H1 (cell line): ENCODE measurements at regions not wholly inside any gene's neighbourhood (a gene's known extent, or its start where the extent isn't known, plus 50 kb on each side); places are given as distances from the start of the nearest gene placed in this dataset.

Experiments
- CTCF ChIA-PET: fragments of 300-600 bp; sonication (Branson Sonifier 250); formaldehyde crosslinking; loops from one replicate; lab custom pipeline; 2021; ENCODE audit not compliant: partially characterized antibody; lab: Charles Lee
- POLR2A ChIA-PET: fragments of 300-600 bp; sonication (Branson Sonifier 250); formaldehyde crosslinking; loops from one replicate; lab custom pipeline; 2021; ENCODE audit warnings: inconsistent platforms; ENCODE audit not compliant: partially characterized antibody; lab: Charles Lee
- DNase-seq, 2 experiments: peaks; one replicate each; pipeline versions ENCODE4 v3.0.0 to v3.0.0-alpha.2; 2010 to 2022; ENCODE audit warnings: low spot score in 2 of 2, low read depth in 1 of 2, mixed read lengths in 1 of 2
- FAIRE-seq: peaks from 2 replicates; lab custom pipeline; 2011; peaks lifted over from hg19 to GRCh38; lab: Jason Lieb, UNC
- H2AFZ ChIP-seq: 2 replicates; pipeline ENCODE4 v1.8.1; 2012; ENCODE audit warnings: low read length, inconsistent platforms
- H2AK5ac ChIP-seq: 2 replicates; pipeline ENCODE4 v1.6.1; 2013; ENCODE audit warnings: low read depth, low read length
- H2BK120ac ChIP-seq: replicated peaks from 2 replicates; pipeline ENCODE3; 2013; ENCODE audit warnings: low read depth, low read length, inconsistent platforms
- H2BK12ac ChIP-seq: 2 replicates; pipeline ENCODE4 v1.6.1; 2013; ENCODE audit warnings: low read depth, low read length
- H2BK15ac ChIP-seq: 2 replicates; pipeline ENCODE4 v1.6.1; 2013; ENCODE audit warnings: low read length
- H2BK20ac ChIP-seq: 2 replicates; pipeline ENCODE4 v1.6.1; 2013; ENCODE audit warnings: low read length
- H2BK5ac ChIP-seq: 2 replicates; pipeline ENCODE4 v1.6.1; 2013; ENCODE audit warnings: low read depth, low read length
- H3K14ac ChIP-seq: 2 replicates; pipeline ENCODE4 v1.6.1; 2013; ENCODE audit warnings: inconsistent platforms; ENCODE audit not compliant: insufficient read length
- H3K18ac ChIP-seq: 2 replicates; pipeline ENCODE4 v1.6.1; 2013; ENCODE audit warnings: low read length; ENCODE audit errors: extremely low read depth
- H3K23ac ChIP-seq: 2 replicates; pipeline ENCODE4 v1.6.1; 2013; ENCODE audit warnings: inconsistent platforms; ENCODE audit not compliant: insufficient read length
- H3K23me2 ChIP-seq: 2 replicates; pipeline ENCODE4 v1.6.1; 2013; ENCODE audit warnings: low read depth, low read length
- H3K27ac ChIP-seq: 2 replicates; pipeline ENCODE4 v1.6.1; 2011; ENCODE audit warnings: low read depth, low read length, inconsistent platforms
- H3K27me3 ChIP-seq, 4 experiments: replicated peaks in 1 of 4; 1 replicate in 1 of 4; 2 replicates in 3 of 4; pipeline versions ENCODE4 v1.6.1 to v1.8.1; 2011 to 2013; ENCODE audit warnings: low read length in 3 of 4, mild to moderate bottlenecking in 3 of 4, inconsistent platforms in 2 of 4, mixed read lengths in 2 of 4, moderate library complexity in 1 of 4; ENCODE audit not compliant: control insufficient read depth in 3 of 4, insufficient read depth in 3 of 4; ENCODE audit errors: extremely low read depth in 1 of 4
- H3K36me3 ChIP-seq, 4 experiments: 2 replicates each; pipeline versions ENCODE4 v1.6.1 to v1.8.1; 2011 to 2013; ENCODE audit warnings: mild to moderate bottlenecking in 4 of 4, low read length in 3 of 4, moderate library complexity in 2 of 4, control low read depth in 1 of 4, inconsistent platforms in 1 of 4; ENCODE audit not compliant: insufficient read depth in 4 of 4, control insufficient read depth in 2 of 4
- H3K4ac ChIP-seq: replicated peaks from 2 replicates; pipeline ENCODE3; 2013; ENCODE audit warnings: low read length, low read depth, mixed read lengths, inconsistent platforms; ENCODE audit not compliant: insufficient read length
- H3K4me1 ChIP-seq, 4 experiments: replicated peaks in 1 of 4; 1 replicate in 1 of 4; 2 replicates in 3 of 4; pipeline versions ENCODE4 v1.6.1 to v1.8.1; 2011 to 2013; ENCODE audit warnings: low read length in 3 of 4, inconsistent platforms in 2 of 4, mixed read lengths in 1 of 4; ENCODE audit not compliant: insufficient read depth in 4 of 4, control insufficient read depth in 3 of 4
- H3K4me2 ChIP-seq, 2 experiments: 2 replicates each; pipeline versions ENCODE4 v1.6.1 to v1.8.1; 2011 to 2013; ENCODE audit warnings: low read depth in 2 of 2, low read length in 2 of 2, control low read depth in 1 of 2, inconsistent platforms in 1 of 2, mild to moderate bottlenecking in 1 of 2; ENCODE audit not compliant: insufficient read depth in 1 of 2
- H3K4me3 ChIP-seq, 4 experiments: fragments of 200-600, 300-600 bp in 1 of 4; sonication (generic), shearing (Covaris generic), sonication (Bioruptor Twin) in 1 of 4; 2 replicates each; pipeline versions ENCODE4 v1.5.1 to v1.8.1; 2011 to 2016; ENCODE audit warnings: low read length in 4 of 4, low read depth in 3 of 4, control low read depth in 2 of 4, inconsistent platforms in 2 of 4, mild to moderate bottlenecking in 2 of 4, mixed read lengths in 1 of 4, moderate library complexity in 1 of 4; ENCODE audit not compliant: insufficient read depth in 2 of 4; ENCODE audit errors: extremely low read depth in 1 of 4
- H3K56ac ChIP-seq: replicated peaks from 2 replicates; pipeline ENCODE3; 2013; ENCODE audit warnings: low read depth, mild to moderate bottlenecking, mixed read lengths, low read length, inconsistent platforms; ENCODE audit not compliant: insufficient read length
- H3K79me1 ChIP-seq: 2 replicates; pipeline ENCODE4 v1.6.1; 2013; ENCODE audit warnings: low read depth, low read length, control low read depth
- H3K79me2 ChIP-seq, 2 experiments: 2 replicates each; pipeline versions ENCODE4 v1.6.1 to v1.8.1; 2012 to 2013; ENCODE audit warnings: low read length in 2 of 2, mild to moderate bottlenecking in 2 of 2, inconsistent platforms in 1 of 2; ENCODE audit not compliant: insufficient read depth in 2 of 2, control insufficient read depth in 1 of 2
- H3K9ac ChIP-seq, 4 experiments: replicated peaks in 1 of 4; 1 replicate in 1 of 4; 2 replicates in 3 of 4; pipeline versions ENCODE4 v1.6.1 to v1.8.1; 2011 to 2013; ENCODE audit warnings: low read depth in 3 of 4, low read length in 3 of 4, control low read depth in 2 of 4, mild to moderate bottlenecking in 2 of 4, moderate library complexity in 2 of 4, inconsistent platforms in 1 of 4; ENCODE audit errors: extremely low read depth in 1 of 4
- H3K9me3 ChIP-seq, 2 experiments: 2 replicates each; pipeline versions ENCODE4 v1.6.1 to v1.8.1; 2012 to 2013; ENCODE audit warnings: mild to moderate bottlenecking in 2 of 2, moderate library complexity in 2 of 2, control low read depth in 1 of 2, inconsistent platforms in 1 of 2, low read depth in 1 of 2, low read length in 1 of 2, mixed read lengths in 1 of 2; ENCODE audit not compliant: insufficient read depth in 2 of 2
- H4K20me1 ChIP-seq, 2 experiments: replicated peaks in 1 of 2; 2 replicates each; pipeline versions ENCODE3 to v1.8.1; 2011 to 2013; ENCODE audit warnings: inconsistent platforms in 2 of 2, low read length in 2 of 2, mild to moderate bottlenecking in 1 of 2; ENCODE audit not compliant: insufficient read depth in 2 of 2, control insufficient read depth in 1 of 2
- H4K5ac ChIP-seq: 2 replicates; pipeline ENCODE4 v1.6.1; 2013; ENCODE audit warnings: low read length, low read depth, mixed read lengths, inconsistent platforms; ENCODE audit not compliant: insufficient read length
- H4K8ac ChIP-seq: 2 replicates; pipeline ENCODE4 v1.8.0; 2013; ENCODE audit warnings: mild to moderate bottlenecking, moderate library complexity, low read length, inconsistent platforms; ENCODE audit not compliant: insufficient read depth; ENCODE audit errors: extremely low read depth
- H4K91ac ChIP-seq: replicated peaks from 2 replicates; pipeline ENCODE3; 2013; ENCODE audit warnings: low read length, mixed read lengths, inconsistent platforms; ENCODE audit not compliant: insufficient read length
- ASH2L ChIP-seq: fragments of 200-600, 300-600 bp; sonication (generic); IDR thresholded peaks from one replicate; pipeline ENCODE4 v1.7.1; 2017; ENCODE audit warnings: low read length
- BRCA1 ChIP-seq: IDR thresholded peaks from 2 replicates; pipeline ENCODE4 v1.6.1; 2012; ENCODE audit warnings: low read depth, low read length, improper control_type of control experiment
- CHD1 ChIP-seq: IDR thresholded peaks from 2 replicates; pipeline ENCODE4 v1.6.1; 2012; ENCODE audit warnings: low read depth, low read length, improper control_type of control experiment
- E2F6 ChIP-seq: IDR thresholded peaks from 2 replicates; pipeline ENCODE4 v1.6.1; 2012; ENCODE audit warnings: inconsistent platforms
- HDAC2 ChIP-seq, 2 experiments: fragments of 300-600 bp in 1 of 2; sonication (generic) in 1 of 2; IDR thresholded peaks; 2 replicates each; pipeline ENCODE4 v1.6.1; 2011 to 2012; ENCODE audit warnings: low read depth in 2 of 2, low read length in 2 of 2, mild to moderate bottlenecking in 2 of 2, moderate library complexity in 2 of 2, borderline replicate concordance in 1 of 2, inconsistent platforms in 1 of 2
- HDAC6 ChIP-seq: IDR thresholded peaks from one replicate; pipeline ENCODE4 v1.7.1; 2012; ENCODE audit warnings: low read depth, mild to moderate bottlenecking, inconsistent platforms, low read length, moderate library complexity
- KDM5A ChIP-seq: fragments of 200-600 bp; IDR thresholded peaks from 2 replicates; pipeline ENCODE4 v1.7.1; 2012; ENCODE audit warnings: mild to moderate bottlenecking, low read length, inconsistent platforms, mixed read lengths
- MAX ChIP-seq: IDR thresholded peaks from 2 replicates; pipeline ENCODE4 v1.6.1; 2012; ENCODE audit warnings: inconsistent platforms
- NRF1 ChIP-seq: IDR thresholded peaks from 2 replicates; pipeline ENCODE4 v1.6.1; 2011; ENCODE audit warnings: mild to moderate bottlenecking, low read depth, low read length, improper control_type of control experiment
- PHF8 ChIP-seq: fragments of 200-600 bp; sonication (generic); conservative IDR thresholded peaks from 2 replicates; pipeline ENCODE4 v1.7.1; 2012; ENCODE audit warnings: low read depth, mild to moderate bottlenecking, inconsistent platforms, low read length, moderate library complexity
- POLR2AphosphoS5 ChIP-seq: IDR thresholded peaks from 2 replicates; pipeline ENCODE4 v1.6.1; 2011; ENCODE audit warnings: low read depth, low read length
- SIX5 ChIP-seq: IDR thresholded peaks from 2 replicates; pipeline ENCODE4 v1.6.1; 2011; ENCODE audit warnings: mild to moderate bottlenecking, low read depth, low read length
- SP2 ChIP-seq: IDR thresholded peaks from 2 replicates; pipeline ENCODE4 v1.6.1; 2012; ENCODE audit warnings: mild to moderate bottlenecking, low read length, inconsistent platforms
- SP4 ChIP-seq: IDR thresholded peaks from 2 replicates; pipeline ENCODE4 v1.6.1; 2012; ENCODE audit warnings: low read length, inconsistent platforms
- TAF1 ChIP-seq: IDR thresholded peaks from 2 replicates; pipeline ENCODE4 v1.6.1; 2011; ENCODE audit warnings: mild to moderate bottlenecking, low read depth, low read length
- TBP ChIP-seq: IDR thresholded peaks from 2 replicates; pipeline ENCODE4 v1.6.1; 2011; ENCODE audit warnings: low read depth, low read length, improper control_type of control experiment

GRCh38 chr16:13313351-13313750 is 412.0 kb downstream of the SHISA9 start:
- H3K27ac ChIP-seq = no peak overlapping the region
- ChIA-PET POLR2A (no interaction called here), CTCF (interaction anchor here (0.6 to 1.7 kb wide), 2 partner anchors 22 to 154 kb away, joined by 3 to 5 read pairs; no protein-coding TSS in a partner anchor)
- no peak overlapping the region for H3K56ac ChIP-seq
- no peak overlapping the region for H3K9ac ChIP-seq
- H3K4me2 ChIP-seq = no peak overlapping the region
- H3K23me2 ChIP-seq = no peaks in the 10 kb centered on the region
- H3K23ac ChIP-seq = no peak overlapping the region
- no peak overlapping the region for H2AFZ ChIP-seq
- H2BK5ac ChIP-seq = no peak overlapping the region
- no peaks in the 10 kb centered on the region for H4K20me1 ChIP-seq
- H3K18ac ChIP-seq = no peak overlapping the region
- no peak overlapping the region for H4K91ac ChIP-seq
- H3K14ac ChIP-seq = no peak overlapping the region
- H3K4ac ChIP-seq = no peak overlapping the region
- H4K8ac ChIP-seq = no peak overlapping the region
- no peak overlapping the region for H4K5ac ChIP-seq
- no peaks in the 10 kb centered on the region for H3K36me3 ChIP-seq
- no peak for DNase-seq
- no peaks in the 10 kb centered on the region for H3K79me1 ChIP-seq
- no peak for FAIRE-seq
- H2BK20ac ChIP-seq = no peak overlapping the region
- H3K79me2 ChIP-seq = no peaks in the 10 kb centered on the region
- H2BK120ac ChIP-seq = no peak overlapping the region
- H3K27me3 ChIP-seq = peaks cover 0 to under 1% (median 0%) of the 10 kb centered on the region in 4 experiments; a peak in 1 of 7 replicates
- no peak overlapping the region for H2AK5ac ChIP-seq
- H3K4me3 ChIP-seq = no peak overlapping the region
- no peak overlapping the region for H2BK15ac ChIP-seq
- H3K4me1 ChIP-seq = no peaks in the 10 kb centered on the region; a peak in 1 of 7 replicates
- H3K9me3 ChIP-seq = no peaks in the 10 kb centered on the region
- no peak overlapping the region for H2BK12ac ChIP-seq
- TF ChIP-seq HDAC6 (no peak), PHF8 (no peak), SP2 (no peak), MAX (no peak), CHD1 (no peak), SP4 (no peak), BRCA1 (no peak), POLR2AphosphoS5 (no peak), KDM5A (no peak), NRF1 (no peak), E2F6 (no peak), HDAC2 (IDR thresholded peaks at IDR 0.05; ENCODE audit: borderline replicate concordance in 1 of 2, low read depth in 2 of 2, low read length in 2 of 2) (no peak), TBP (no peak), TAF1 (no peak), ASH2L (no peak), SIX5 (no peak)
